Cardiac muscle cell (in vitro differentiated cells and primary cell): ENCODE measurements at regions not wholly inside any gene's neighbourhood (a gene's known extent, or its start where the extent isn't known, plus 50 kb on each side); places are given as distances from the start of the nearest gene placed in this dataset.

Source experiments
- DNase-seq, 2 donors: peaks; one replicate each; pipeline versions ENCODE4 v3.0.0 to v3.0.0-alpha.2; 2010 to 2017; ENCODE audit warnings: low read depth in 1 of 2, low spot score in 1 of 2
- H3K27ac ChIP-seq: fragments of 200-600 bp; sonication (generic); 2 replicates; pipeline ENCODE4 v1.5.1; 2016
- H3K27me3 ChIP-seq: fragments of 200-600 bp; sonication (generic); 2 replicates; pipeline ENCODE4 v1.6.0; 2016; ENCODE audit warnings: control low read depth
- H3K36me3 ChIP-seq: fragments of 200-600 bp; sonication (generic); 2 replicates; pipeline ENCODE4 v1.5.1; 2016; ENCODE audit warnings: control low read depth
- H3K4me1 ChIP-seq: fragments of 200-600 bp; sonication (generic); 2 replicates; pipeline ENCODE4 v1.8.1; 2017; ENCODE audit warnings: low read depth, mild to moderate bottlenecking, mixed run types
- H3K4me3 ChIP-seq: fragments of 200-600 bp; sonication (generic); 2 replicates; pipeline ENCODE4 v1.5.1; 2016; ENCODE audit warnings: mild to moderate bottlenecking
- H3K9me3 ChIP-seq: fragments of 200-600 bp; sonication (generic); 2 replicates; pipeline ENCODE4 v1.5.1; 2017; ENCODE audit warnings: low read depth, mild to moderate bottlenecking, control low read depth
- CTCF ChIP-seq: IDR thresholded peaks from 2 replicates; pipeline ENCODE4 v1.5.1; 2012; ENCODE audit warnings: low read depth, mild to moderate bottlenecking, low read length

DNA sequence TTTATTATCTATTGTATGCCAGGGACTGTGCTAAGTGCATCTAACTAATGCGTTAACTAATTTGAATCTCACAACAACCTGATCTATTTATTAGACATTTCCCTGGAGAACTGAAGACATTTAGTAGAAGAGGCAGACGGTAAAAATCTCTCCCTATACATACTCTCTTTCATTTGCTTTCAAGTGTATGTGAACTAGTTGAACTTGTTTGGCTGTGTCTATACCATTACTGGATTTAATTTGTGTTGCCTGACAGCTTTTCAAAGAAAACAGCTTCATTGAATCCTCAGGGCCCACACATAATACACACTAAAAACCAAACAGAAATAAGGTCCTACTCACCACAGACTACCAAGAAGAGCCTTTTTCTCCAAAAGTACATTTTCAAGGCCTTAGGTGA lies 133.6 kb upstream of the NR3C1 start:
- no peaks in the 10 kb centered on the region for H3K4me1 ChIP-seq
- no peaks in the 10 kb centered on the region for H3K36me3 ChIP-seq
- H3K27ac ChIP-seq: no peak overlapping the region
- DNase-seq: no peak
- no peaks in the 10 kb centered on the region for H3K9me3 ChIP-seq
- no peaks in the 10 kb centered on the region for H3K27me3 ChIP-seq
- no peak for TF ChIP-seq CTCF
- H3K4me3 ChIP-seq: no peak overlapping the region

DNA sequence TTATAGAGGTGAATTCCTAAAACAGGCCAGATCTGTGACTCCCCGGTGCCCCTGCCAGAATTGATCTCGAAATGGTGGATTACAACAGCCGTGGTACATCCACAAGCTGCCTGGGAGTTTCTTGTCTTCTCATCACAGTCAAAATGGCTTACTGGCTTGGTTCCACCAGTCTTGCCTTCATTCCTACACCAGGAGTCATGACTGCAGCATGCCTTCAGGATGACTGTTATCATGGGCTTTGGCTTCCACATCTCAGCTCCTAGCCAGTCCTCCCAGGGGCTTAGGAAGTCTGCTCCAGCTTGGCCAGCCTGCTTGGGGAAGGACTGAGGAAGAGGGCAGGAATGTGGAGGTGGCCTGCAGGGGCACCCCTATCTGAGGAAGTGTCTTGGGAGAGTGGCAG lies 132.9 kb upstream of the NR3C1 start:
- Histone ChIP-seq H3K4me1 (no peaks in the 10 kb centered on the region), H3K4me3 (no peak overlapping the region), H3K36me3 (no peaks in the 10 kb centered on the region), H3K9me3 (no peaks in the 10 kb centered on the region), H3K27me3 (no peaks in the 10 kb centered on the region), H3K27ac (no peak overlapping the region)
- DNase-seq: peak in 1 of 2 donors; percentile 98
- no peak for TF ChIP-seq CTCF

GRCh38 chr5:143534761-143535154 lies 131.3 kb upstream of the NR3C1 start:
- no peak for TF ChIP-seq CTCF
- H3K4me3 ChIP-seq: no peak overlapping the region
- no peaks in the 10 kb centered on the region for H3K9me3 ChIP-seq
- no peaks in the 10 kb centered on the region for H3K27me3 ChIP-seq
- no peaks in the 10 kb centered on the region for H3K4me1 ChIP-seq
- H3K36me3 ChIP-seq: no peaks in the 10 kb centered on the region
- H3K27ac ChIP-seq: no peak overlapping the region
- peak in 1 of 2 donors; percentile 9 for DNase-seq

- H3K27ac ChIP-seq: no peak overlapping the region
- TF ChIP-seq CTCF: no peak
- H3K4me1 ChIP-seq: no peaks in the 10 kb centered on the region
- no peaks in the 10 kb centered on the region for H3K36me3 ChIP-seq
- H3K9me3 ChIP-seq: no peaks in the 10 kb centered on the region
- DNase-seq: no peak
- no peak overlapping the region for H3K4me3 ChIP-seq
- H3K27me3 ChIP-seq: no peaks in the 10 kb centered on the region
These were observed 130.7 kb upstream of the NR3C1 start for GRCh38 chr5:143533978-143534760.

GRCh38 chr5:143533475-143533874 lies 130.0 kb upstream of the NR3C1 start:
- no peak for TF ChIP-seq CTCF
- Histone ChIP-seq H3K36me3 (no peaks in the 10 kb centered on the region), H3K9me3 (no peaks in the 10 kb centered on the region), H3K27me3 (no peaks in the 10 kb centered on the region), H3K4me1 (no peaks in the 10 kb centered on the region), H3K4me3 (no peak overlapping the region), H3K27ac (no peak overlapping the region)
- no peak for DNase-seq

DNA sequence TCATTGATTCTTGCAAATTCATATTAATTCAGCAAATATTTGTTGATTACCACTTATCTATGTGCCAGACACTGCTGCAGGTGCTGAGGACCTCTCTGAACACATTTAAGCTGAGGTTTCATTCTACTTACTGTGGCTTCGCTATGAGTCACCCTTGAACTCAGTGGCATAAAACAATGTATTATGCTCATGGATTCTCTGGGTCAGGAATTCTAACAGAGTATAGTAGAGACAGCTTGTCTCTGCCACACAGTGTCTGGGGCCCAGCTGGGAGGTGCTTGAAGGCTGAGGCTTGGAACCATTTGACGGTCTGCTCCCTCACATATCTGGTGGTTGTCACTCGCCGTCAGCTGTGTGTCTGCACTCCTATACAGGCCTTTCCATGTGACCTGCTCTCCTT lies 124.3 kb upstream of the NR3C1 start:
- Histone ChIP-seq H3K4me3 (no peak overlapping the region), H3K4me1 (no peaks in the 10 kb centered on the region), H3K27ac (no peak overlapping the region), H3K27me3 (no peaks in the 10 kb centered on the region), H3K36me3 (no peaks in the 10 kb centered on the region), H3K9me3 (no peaks in the 10 kb centered on the region)
- no peak for TF ChIP-seq CTCF
- no peak for DNase-seq
